Kidney glomerular epithelial cell (primary cell): ENCODE measurements at regions not wholly inside any gene's neighbourhood (a gene's known extent, or its start where the extent isn't known, plus 50 kb on each side); places are given as distances from the start of the nearest gene placed in this dataset.
"Not testable (repeated sequence)": the region's sequence is repeated elsewhere in the genome, so short reads cannot be mapped to it uniquely, and the experiment has no call there.

Experiments used
- DNase-seq: peaks from one replicate; lab custom pipeline; 2025; lab: John Stamatoyannopoulos, UW

DNA sequence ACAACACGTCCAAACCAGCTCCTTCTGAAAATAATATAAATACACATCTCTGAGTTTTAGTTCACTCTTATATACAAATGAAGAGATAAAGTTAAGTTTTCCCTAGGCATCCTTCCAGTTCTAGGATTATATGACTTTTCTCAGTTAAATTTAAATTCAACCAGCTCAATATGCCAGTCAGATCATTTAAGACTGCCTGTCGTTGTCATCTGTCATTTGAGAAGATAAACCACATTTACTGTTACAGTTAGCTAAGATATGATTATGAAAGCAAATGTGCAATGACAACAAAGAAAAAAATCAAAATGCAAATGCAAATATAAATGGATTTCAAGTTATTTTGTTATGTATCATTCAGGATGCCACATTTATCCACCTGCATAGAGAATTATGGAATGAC, 671.7 kb upstream of the GOT2 start:
- no peak for DNase-seq

- DNase-seq, result no peak
Measured at GRCh38 chr16:59404509-59404908, 670.4 kb upstream of the GOT2 start.

- DNase-seq, result no peak
Measured at GRCh38 chr16:59400830-59401229, 666.7 kb upstream of the GOT2 start.

DNA sequence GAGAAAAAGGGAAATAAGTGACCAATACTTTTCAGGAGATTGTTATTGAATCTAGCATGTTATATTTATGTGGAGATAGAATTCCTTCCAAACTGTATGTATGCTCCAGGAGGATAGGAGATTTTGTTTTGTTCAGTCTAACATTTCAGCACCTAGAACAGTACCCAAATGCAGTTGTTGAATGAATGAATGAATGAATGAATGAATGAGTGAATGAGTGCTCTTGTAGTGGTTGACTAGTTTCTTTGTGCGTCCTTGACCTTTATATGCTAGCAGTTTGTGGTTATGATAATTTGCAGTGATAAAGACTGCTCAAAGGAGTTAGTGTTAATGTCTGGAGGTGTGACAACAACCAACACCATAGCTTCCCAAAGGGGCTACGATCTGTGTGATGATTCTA, 663.5 kb upstream of the GOT2 start:
- DNase-seq, result no peak

- DNase-seq, result no peak
Measured at GRCh38 chr16:59394526-59394925, 660.4 kb upstream of the GOT2 start.

- DNase-seq, result no peak
Measured at GRCh38 chr16:59392911-59393310, 658.8 kb upstream of the GOT2 start.

DNA sequence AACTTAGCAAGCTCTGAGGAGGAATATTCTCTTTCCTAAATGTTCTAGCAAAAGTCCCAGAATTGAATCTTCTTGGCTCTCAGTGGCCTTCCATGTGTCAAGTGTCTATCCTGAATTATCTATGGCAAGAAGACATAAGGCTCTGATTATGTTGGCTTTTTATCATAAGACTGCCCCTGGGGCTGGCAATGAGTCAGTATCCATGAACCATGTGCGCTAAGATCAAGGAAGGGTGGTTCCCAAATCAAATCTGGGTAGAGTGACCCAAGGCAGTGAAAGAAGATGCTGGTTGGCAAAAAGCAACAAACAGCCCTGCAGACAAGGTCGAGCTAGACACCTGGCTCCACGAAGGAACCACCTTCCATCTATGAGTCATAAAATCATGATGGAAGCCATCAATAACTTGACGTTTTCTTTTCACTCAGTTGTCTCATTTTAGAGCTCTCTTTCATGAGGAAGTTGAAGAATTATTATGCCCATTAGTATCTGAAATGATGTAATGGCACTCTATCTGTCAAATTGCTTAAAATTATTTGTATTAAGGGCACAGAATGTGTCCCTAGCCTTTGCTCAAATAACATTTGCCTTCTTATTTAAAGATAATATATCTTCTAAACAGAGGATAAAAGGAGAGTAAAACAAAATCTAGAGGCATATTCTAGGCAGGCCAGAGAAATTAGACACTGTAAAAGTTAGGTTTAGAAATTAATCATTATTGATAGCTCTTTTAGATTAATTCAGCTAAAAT, 657.7 kb upstream of the GOT2 start:
- DNase-seq, result no peak

- peak; percentile 30 for DNase-seq
Measured at GRCh38 chr16:59385959-59386358, 651.8 kb upstream of the GOT2 start.

DNA sequence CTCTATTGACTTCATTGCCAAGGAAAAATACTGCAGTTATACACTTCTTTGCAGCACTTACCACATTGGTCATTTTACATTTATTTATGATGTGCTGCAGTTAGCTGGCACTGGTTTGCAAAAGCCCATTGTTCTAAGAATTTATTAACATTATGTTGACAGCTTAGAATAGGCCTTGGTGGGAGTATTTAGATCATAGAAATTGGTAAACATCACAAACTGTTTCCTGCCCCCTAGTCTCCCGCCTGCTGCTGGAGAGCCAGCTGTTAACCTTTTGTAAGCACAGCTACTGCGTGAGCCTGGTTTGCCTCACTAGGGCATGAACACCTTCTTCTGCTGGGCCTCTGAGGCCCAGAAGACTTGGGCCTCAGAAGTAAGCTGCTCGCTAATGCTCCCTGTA, 651.4 kb upstream of the GOT2 start:
- no peak for DNase-seq

GRCh38 chr16:59373632-59374031, 639.5 kb upstream of the GOT2 start:
- DNase-seq, result no peak

DNA sequence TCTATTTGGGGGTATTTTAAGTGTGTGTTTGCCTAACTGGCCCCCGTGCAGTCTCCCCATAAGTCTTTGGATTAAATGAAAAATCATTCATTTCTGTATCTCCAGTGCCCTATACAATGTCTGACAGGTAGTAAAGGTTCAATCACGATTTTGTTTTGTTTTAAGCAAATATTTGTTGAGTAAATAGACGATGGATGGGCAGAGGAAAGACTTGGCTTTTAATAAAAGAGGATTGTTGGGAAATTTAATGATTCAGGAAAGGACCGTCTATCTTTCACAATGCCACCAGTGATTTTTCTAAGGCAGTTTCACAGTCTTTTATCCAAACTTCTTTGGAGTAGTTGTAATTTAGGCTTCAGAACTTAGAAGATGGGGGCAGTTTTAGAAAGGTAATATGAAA, 636.6 kb upstream of the GOT2 start:
- DNase-seq, result no peak

- DNase-seq, result no peak
Measured at GRCh38 chr16:59369523-59369922, 635.4 kb upstream of the GOT2 start.

- DNase-seq, result no peak
Measured at GRCh38 chr16:59368586-59368985, 634.5 kb upstream of the GOT2 start.

- no peak for DNase-seq
Measured at GRCh38 chr16:59356709-59357108, 622.6 kb upstream of the GOT2 start.

GRCh38 chr16:59356144-59356543, 622.0 kb upstream of the GOT2 start:
- no peak for DNase-seq

DNA sequence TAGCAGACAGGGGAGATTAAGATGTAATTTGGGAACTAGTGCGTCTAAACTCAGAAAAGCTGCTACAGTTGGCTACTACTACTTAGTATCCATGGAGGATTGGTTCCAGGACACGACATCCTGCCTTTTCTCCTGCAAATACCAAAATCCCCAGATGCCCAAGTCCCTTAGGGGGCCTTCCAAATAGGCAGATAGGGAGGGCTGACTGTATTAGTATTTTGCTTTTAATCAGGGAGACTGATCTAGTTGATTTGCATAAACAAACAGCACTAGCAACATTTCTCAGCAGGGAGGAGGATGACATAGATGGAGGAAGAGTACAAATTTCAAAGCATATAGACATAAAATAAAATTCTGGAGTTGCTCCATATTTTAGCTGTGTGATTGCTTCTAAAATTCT, 621.6 kb upstream of the GOT2 start:
- DNase-seq, result no peak

- no peak for DNase-seq
Measured at GRCh38 chr16:59351305-59351903, 617.3 kb upstream of the GOT2 start.

GRCh38 chr16:59350670-59351069, 616.6 kb upstream of the GOT2 start:
- no peak for DNase-seq

DNA sequence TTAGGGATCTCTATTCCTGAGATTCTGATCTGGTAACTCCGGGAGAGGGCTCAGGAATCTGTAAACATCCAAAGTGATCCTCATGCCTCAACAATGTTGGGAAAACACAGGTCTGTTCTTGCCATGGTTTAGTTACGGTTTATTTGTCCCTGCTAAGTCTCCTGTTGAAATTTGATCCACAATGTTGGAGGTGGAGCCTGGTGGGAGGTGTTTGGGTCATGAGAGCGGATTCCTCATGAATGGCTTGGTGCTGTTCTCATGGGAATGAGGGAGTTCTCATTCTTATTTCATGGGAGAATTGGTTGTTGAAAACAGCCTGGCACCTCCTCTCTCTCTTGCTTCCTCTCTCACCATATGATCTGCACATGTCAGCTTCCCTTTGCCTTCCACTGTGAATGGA, 608.6 kb upstream of the GOT2 start:
- DNase-seq, result no peak

DNA sequence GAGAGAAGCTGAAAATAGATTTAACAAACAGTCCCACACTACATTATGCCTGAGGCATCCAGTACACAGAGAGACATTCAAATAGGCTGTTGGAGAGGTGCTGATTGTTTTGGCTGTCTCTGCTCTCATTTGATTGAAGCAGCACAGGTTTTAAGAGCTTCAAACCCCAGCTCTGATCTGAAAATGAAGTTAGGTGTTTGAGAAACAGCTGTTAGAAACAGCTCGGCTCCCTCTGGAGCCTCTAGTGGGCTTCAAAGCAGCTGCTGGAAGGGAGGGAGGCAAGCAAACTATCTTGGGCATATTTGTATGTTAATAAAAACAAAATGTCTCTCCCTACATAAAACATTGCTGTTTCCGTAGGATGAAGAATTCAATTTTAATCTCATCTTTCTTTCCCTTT, 607.3 kb upstream of the GOT2 start:
- DNase-seq, result no peak

- DNase-seq, result no peak
Measured at GRCh38 chr16:59339871-59340270, 605.8 kb upstream of the GOT2 start.

DNA sequence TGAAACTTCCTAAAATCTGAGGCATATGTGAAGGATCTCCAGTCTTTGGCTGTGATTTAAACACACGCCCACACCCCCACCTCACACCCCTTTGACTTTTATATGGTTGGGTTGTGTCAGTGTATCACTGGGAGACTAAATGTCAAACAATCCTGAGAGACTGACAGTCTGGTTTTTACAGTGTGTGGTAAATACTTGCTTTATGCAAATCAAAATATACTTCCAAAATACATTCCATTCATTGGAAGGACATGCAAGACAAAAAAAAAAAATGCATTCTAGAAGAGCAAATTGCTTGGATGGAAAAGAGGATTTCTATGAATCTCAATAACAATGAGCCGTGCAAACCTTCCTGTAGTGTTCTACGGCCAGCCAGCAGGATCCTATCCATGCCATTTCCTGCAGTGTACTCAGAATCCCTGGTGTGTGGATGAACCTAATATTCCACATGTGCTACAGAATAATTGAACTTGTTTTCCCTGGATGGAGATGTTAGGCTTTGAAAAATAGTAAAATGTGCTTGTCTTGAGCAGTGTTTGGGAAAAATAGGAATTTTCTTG, 602.1 kb upstream of the GOT2 start:
- no peak for DNase-seq

DNA sequence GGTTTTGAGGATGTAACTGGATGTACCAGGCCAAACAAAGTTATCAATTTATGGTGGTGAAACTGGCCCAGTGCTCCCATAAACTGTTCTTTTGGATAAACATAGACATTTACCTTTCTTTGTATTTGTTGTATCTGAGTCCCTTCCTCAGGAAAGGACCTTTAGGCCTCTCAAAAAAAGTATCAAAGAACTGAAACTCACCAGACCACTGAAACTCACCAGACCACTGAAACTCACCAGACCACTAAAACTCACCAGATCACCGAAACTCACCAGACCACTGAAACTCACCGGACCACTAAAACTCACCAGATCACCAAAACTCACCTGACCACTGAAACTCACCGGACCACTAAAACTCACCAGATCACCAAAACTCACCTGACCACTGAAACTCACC, 597.6 kb upstream of the GOT2 start:
- not testable (repeated sequence) for DNase-seq
